ENCODE measurements at regions not wholly inside any gene's neighbourhood (a gene's known extent, or its start where the extent isn't known, plus 50 kb on each side); places are given as distances from the start of the nearest gene placed in this dataset.

DNA sequence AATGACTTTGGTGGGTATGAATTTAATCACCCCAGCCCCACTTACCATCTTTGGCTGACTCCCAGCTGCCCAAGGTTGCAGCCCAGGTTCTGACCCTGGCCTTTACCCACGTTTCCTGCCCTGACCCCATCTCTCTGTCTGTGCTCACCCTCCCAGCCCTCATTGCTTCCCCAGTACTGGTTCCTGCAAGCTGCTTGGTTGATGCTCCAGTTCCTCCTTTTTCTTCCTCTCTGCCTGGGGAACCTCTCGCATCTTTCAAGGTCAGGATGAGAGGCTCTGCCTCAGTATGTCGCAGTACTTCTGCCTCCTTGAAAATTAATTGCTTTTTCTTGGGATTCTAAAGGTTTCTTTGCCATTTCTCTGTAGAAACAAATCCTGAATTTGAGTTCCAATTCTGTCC is 263.8 kb upstream of the ZNF32 start:
- no peak overlapping the region for H3K9ac ChIP-seq (ENCODE audit: low read depth, low read length)
- no peaks in the 10 kb centered on the region for H3K9me3 ChIP-seq (ENCODE audit: control insufficient read depth, insufficient read depth, low read length)
- no peaks in the 10 kb centered on the region for H3K4me1 ChIP-seq (ENCODE audit: insufficient read depth, low read length)
- no peaks in the 10 kb centered on the region for H3K36me3 ChIP-seq (ENCODE audit: insufficient read depth, low read length)

DNA sequence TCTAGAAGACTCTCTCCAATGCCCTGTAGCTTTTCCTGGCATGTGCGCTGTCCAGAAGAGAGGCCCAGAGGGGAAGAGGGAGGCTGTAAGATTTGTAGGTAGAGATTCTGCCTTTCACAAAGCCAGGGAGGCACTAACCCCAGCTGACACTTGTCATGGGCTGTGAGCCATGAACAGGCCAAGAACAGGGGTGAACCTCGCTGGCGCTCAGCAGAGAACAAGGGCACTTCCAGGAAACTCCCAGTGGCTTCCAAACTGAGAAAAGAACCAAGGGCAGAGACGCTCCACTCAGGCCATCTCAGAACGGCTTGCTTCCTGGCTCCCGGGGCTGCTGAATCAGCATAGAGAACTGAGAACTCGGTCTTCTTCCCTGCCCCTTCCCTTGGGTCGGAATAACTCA is 257.8 kb upstream of the ZNF32 start:
- Histone ChIP-seq H3K9me3 (ENCODE audit: control insufficient read depth, insufficient read depth, low read length) (no peaks in the 10 kb centered on the region), H3K4me1 (ENCODE audit: insufficient read depth, low read length) (no peaks in the 10 kb centered on the region), H3K9ac (ENCODE audit: low read depth, low read length) (no peak overlapping the region), H3K36me3 (ENCODE audit: insufficient read depth, low read length) (no peaks in the 10 kb centered on the region)

DNA sequence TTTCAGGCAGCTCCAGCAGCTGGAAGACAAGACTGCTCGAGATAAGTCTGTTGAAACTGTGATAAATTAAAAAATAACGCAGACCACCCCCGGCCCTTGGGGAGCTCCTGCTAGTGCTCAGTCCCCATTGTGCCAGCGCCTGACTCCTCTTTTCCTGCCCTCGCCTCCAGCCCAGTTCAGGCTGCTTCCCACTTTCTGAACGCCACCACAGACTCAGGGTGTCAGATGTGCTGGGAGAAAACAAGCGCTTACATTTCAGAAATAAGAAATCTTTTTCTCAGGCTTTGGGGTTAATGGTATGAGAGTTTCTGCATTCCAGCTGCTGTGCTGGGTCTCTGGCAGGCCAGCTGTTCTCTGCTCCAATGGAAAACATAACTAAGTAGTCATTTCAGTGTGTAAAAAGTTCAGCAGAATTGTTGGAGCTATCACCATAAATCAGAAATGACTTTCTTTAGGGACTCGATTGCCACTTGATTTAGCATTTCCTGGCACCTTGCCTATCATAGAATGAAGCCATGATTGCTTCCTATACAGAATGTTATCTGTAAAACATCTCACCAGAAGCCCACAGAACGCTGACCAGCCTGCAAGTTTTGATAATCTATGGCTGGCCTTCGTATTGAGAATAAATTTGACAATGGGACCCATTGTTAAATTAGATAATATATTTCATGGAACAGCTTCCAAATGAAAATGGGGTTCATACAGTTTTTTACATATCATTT is 257.0 kb upstream of the ZNF32 start:
- Histone ChIP-seq H3K36me3 (ENCODE audit: insufficient read depth, low read length) (no peaks in the 10 kb centered on the region), H3K4me1 (ENCODE audit: insufficient read depth, low read length) (no peaks in the 10 kb centered on the region), H3K9ac (ENCODE audit: low read depth, low read length) (no peak overlapping the region), H3K9me3 (ENCODE audit: control insufficient read depth, insufficient read depth, low read length) (no peaks in the 10 kb centered on the region)

DNA sequence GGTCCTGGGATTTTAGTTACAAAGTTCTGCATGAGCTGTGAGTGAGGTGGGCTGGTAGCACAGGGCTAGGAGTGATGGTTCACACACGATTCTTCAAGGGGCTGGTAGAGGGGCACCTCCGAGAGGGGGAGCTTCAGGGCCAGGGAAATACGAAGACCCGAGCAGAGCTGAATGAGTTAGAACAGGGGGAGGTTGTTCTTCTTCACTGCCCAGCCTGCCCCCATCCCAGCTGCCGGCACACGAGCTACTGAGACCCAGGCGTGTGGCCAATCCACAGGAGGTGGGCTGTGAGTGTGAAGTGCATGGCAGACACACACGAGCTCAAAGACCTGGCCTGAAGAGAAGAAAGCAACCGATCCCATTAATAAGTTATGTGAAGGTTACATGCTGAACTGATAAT is 256.2 kb upstream of the ZNF32 start:
- H3K9ac ChIP-seq (ENCODE audit: low read depth, low read length): no peak overlapping the region
- H3K4me1 ChIP-seq (ENCODE audit: insufficient read depth, low read length): no peaks in the 10 kb centered on the region
- H3K36me3 ChIP-seq (ENCODE audit: insufficient read depth, low read length): no peaks in the 10 kb centered on the region
- H3K9me3 ChIP-seq (ENCODE audit: control insufficient read depth, insufficient read depth, low read length): no peaks in the 10 kb centered on the region

DNA sequence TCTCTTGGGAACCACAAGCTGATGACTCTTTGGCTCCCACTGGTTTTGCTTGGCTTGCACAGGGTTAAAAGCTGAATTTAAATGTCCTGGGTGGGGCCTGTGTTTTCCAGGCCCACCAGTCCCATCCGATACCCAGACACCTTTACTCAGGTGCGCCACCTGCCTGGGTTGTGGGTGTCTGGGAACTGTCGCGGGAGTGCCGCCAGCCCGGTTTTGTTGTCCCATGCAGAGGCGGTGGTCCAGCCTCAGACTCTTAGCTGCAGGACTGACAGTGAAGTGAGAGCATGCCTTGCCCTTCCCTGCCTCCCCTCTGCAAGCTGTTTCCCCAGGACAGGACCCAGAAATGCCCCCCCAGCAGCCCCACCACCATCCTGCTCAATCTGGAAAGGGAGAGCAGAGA is 255.6 kb upstream of the ZNF32 start:
- H3K4me1 ChIP-seq (ENCODE audit: insufficient read depth, low read length): no peaks in the 10 kb centered on the region

DNA sequence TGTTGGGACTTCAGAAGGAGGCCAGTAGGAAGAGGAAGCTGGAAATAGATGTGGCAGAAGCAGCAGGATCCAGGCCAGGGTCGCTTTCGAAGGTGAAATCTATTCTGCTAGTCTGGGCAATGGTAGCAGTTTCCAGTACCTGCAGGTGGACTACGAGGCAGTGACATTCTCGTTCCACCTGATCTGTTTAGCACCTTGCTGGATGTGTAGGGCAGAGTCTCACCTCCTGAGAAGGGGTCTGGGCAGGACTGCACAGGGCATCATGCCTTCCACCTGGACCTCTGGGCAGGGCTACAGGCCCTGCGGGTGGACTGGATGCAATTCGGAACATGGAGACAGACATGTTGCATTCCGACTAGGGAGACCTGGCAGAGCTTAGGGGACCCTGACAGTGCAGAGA is 254.8 kb upstream of the ZNF32 start:
- no peaks in the 10 kb centered on the region for H3K4me1 ChIP-seq (ENCODE audit: insufficient read depth, low read length)
- H3K36me3 ChIP-seq (ENCODE audit: insufficient read depth, low read length): no peaks in the 10 kb centered on the region
- H3K9ac ChIP-seq (ENCODE audit: low read depth, low read length): no peak overlapping the region
- H3K9me3 ChIP-seq (ENCODE audit: control insufficient read depth, insufficient read depth, low read length): no peaks in the 10 kb centered on the region

More for the DNA sequence above, 255.6 kb upstream of the ZNF32 start:
- Histone ChIP-seq H3K9me3 (ENCODE audit: control insufficient read depth, insufficient read depth, low read length) (no peaks in the 10 kb centered on the region), H3K9ac (ENCODE audit: low read depth, low read length) (no peak overlapping the region), H3K36me3 (ENCODE audit: insufficient read depth, low read length) (no peaks in the 10 kb centered on the region)

DNA sequence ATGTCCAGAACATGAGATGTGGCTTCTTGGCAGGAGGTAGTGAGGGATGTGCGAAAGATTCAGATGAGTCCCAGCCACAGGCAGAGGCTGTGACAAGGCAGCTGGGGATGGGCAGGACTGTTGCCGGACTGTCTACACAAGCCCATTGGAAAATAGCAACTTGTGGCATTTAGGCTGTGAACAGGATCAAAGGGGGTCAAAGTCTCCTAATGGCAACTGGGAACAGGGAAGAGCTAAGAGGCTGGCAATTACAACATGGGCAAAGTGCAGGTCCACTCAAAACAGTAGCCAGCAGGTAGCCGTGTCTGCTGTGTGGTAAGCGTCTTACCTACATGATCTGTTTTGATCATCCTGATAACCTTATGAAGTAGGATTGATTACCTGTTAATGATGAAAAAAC is 254.2 kb upstream of the ZNF32 start:
- H3K9ac ChIP-seq (ENCODE audit: low read depth, low read length): no peak overlapping the region

DNA sequence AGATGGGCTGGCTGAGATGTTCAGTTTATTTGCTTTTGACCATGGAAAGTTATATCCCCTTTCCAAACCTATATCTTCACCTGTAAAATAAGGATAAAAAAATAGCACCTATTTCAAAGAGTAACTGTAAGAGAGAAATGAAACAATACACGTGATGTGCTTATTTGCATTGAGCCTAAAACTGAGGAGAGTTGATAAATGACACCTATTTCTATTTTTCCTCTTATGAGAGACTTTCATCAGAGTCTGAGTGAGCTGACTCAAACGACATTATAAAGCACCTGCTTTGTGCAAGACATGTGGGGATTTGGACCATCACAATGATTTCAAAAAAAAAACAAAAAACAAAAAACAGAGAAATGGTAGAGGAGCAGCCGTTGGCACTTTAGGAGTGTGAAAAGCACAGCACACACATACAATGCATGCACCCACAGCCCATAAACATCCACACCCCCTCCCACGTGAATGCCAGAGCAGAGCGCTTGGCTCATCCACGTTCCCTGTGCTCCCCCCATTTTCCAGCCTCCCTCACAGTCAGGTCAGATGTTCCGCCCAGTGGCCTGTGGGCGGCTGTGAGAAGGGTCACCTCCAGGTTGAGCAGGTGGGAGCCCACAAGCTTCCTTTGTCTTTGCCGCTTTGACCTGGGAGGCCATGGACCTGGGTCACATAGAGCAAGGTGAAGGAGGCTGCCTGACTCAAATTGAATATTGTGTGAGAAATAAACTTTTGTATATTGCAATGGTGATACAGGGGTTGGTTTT is 253.2 kb upstream of the ZNF32 start:
- Histone ChIP-seq H3K36me3 (ENCODE audit: insufficient read depth, low read length) (no peaks in the 10 kb centered on the region), H3K9me3 (ENCODE audit: control insufficient read depth, insufficient read depth, low read length) (no peaks in the 10 kb centered on the region), H3K9ac (ENCODE audit: low read depth, low read length) (no peak overlapping the region), H3K4me1 (ENCODE audit: insufficient read depth, low read length) (no peaks in the 10 kb centered on the region)

More for the DNA sequence above, 254.2 kb upstream of the ZNF32 start:
- Histone ChIP-seq H3K9me3 (ENCODE audit: control insufficient read depth, insufficient read depth, low read length) (no peaks in the 10 kb centered on the region), H3K4me1 (ENCODE audit: insufficient read depth, low read length) (no peaks in the 10 kb centered on the region), H3K36me3 (ENCODE audit: insufficient read depth, low read length) (no peaks in the 10 kb centered on the region)

DNA sequence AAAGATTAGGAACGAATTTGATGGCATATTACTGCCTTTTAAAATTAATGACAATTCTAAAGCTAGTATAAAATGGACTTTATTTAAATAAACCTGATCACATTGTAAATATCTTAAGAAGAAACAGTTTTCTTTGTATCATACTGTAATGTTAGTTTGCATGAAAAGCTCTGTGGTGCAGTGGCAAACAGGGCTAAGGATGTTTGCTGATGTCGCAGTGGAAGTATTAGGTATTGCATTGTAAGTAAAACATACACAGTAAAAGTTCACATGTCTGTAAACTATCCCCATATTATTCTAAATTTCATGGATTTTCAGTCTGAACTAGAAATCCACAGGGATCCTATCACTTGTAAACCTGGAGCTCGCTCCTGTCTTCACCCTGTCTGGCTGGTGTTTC is 252.6 kb upstream of the ZNF32 start:
- Histone ChIP-seq H3K9ac (ENCODE audit: low read depth, low read length) (no peak overlapping the region), H3K4me1 (ENCODE audit: insufficient read depth, low read length) (no peaks in the 10 kb centered on the region)

DNA sequence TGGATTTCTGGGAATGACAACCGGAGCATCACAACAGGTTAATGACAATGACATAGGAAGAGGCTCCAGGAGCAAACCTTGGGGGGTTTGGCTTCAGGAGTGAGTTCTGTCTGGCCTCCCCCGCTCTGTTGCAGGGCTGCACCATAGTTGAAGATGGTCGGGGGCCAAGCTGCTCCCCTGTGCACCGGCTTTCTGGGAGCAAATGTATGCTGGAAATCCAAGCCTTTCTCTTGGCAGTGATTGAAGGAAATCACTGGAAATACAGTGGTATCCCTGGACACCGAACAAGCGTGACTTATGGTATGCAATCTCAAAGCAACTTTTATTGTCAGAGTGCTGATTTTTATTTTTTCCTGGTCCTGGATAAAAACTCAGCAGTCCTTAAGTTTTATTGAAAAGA is 251.9 kb upstream of the ZNF32 start:
- H3K9me3 ChIP-seq (ENCODE audit: control insufficient read depth, insufficient read depth, low read length): no peaks in the 10 kb centered on the region
- no peak overlapping the region for H3K9ac ChIP-seq (ENCODE audit: low read depth, low read length)
- H3K4me1 ChIP-seq (ENCODE audit: insufficient read depth, low read length): no peaks in the 10 kb centered on the region
- H3K36me3 ChIP-seq (ENCODE audit: insufficient read depth, low read length): no peaks in the 10 kb centered on the region

More for the DNA sequence above, 252.6 kb upstream of the ZNF32 start:
- Histone ChIP-seq H3K36me3 (ENCODE audit: insufficient read depth, low read length) (no peaks in the 10 kb centered on the region), H3K9me3 (ENCODE audit: control insufficient read depth, insufficient read depth, low read length) (no peaks in the 10 kb centered on the region)

DNA sequence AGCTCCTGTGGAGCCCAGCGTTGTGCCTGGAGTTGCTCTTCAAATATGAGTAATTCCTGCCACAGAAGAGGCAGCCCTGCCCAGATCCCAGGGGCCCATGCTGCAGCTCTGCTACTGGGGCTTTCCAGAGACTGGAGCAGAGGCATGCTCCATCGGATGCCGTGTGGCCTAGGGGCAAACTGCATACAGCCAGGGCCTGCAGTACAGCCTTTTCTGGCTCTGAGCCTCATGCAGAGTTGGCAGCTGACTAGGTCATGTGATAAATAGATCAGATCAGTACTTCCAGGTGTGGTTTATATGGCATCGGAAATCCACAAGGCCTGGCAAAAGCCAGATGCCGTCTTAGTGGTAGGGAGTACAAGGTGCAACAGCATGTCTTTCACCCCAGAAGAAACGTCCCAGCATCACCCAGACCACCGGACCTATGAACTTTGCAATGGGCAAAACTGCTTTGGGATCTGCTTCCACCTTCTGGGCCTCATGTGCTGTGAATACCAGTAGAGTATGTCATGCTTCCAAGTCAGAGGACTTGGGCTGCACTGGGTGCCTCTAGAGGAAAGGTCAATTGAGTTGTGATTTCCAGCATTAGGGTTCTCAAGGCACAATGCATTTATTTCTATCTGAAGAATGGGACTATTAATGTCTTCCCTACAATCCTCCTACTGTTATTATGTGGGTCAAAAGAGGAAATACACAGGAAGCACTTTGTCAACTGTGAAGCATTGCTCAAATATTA is 250.7 kb upstream of the ZNF32 start:
- no peaks in the 10 kb centered on the region for H3K36me3 ChIP-seq (ENCODE audit: insufficient read depth, low read length)
- H3K4me1 ChIP-seq (ENCODE audit: insufficient read depth, low read length): no peaks in the 10 kb centered on the region
- no peak overlapping the region for H3K9ac ChIP-seq (ENCODE audit: low read depth, low read length)
- H3K9me3 ChIP-seq (ENCODE audit: control insufficient read depth, insufficient read depth, low read length): no peaks in the 10 kb centered on the region

DNA sequence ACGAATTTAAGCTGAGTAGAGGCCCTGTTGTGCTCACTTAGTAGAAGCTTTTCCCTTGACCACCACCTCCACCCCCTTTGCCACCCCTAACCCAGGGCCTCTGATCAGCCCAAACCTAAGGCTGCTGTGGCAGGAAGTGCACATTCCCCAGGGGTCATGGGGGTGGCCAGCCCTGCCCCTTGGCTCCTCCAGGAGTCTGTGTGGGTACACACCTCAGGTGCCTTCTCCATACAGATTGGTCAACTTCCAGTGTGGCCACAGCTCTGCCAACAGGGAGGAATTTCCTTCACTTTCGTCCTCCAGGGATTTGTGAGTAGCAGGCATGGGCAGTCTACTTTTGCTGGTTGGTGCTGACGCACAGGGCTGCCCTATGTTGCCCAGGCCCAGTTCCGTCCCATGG is 249.9 kb upstream of the ZNF32 start:
- Histone ChIP-seq H3K9me3 (ENCODE audit: control insufficient read depth, insufficient read depth, low read length) (no peaks in the 10 kb centered on the region), H3K9ac (ENCODE audit: low read depth, low read length) (no peak overlapping the region), H3K4me1 (ENCODE audit: insufficient read depth, low read length) (no peaks in the 10 kb centered on the region), H3K36me3 (ENCODE audit: insufficient read depth, low read length) (no peaks in the 10 kb centered on the region)

DNA sequence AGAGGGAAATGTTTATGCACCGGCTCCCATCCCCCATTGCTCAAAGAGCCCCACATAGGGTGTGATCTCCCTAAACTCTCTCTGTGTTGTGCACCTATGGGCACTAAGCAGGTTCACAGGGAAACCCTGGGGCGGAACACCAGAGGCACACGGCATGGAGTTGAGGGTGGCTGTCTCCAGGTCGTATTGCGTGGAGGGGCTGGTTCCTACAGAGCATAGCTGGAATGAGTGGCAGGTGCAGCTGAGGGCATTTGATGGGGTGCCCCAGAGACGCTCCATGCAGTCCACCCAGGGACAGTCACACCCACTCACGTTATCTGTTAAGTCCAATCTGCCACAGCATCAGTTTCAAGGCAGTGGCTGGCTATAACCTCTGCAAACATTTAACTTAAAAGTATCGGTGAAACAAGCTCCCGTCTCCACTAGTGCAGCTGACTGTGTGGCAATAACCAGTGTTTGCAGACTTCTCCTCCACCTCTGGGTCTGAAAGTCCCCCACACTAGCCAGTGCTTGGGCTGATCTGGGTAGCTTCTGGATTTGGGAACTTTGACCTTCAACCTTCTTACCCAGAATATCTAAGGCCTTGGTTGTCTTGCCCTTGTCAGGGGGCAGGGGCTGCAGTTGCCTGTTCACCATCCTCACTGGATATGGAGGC is 249.2 kb upstream of the ZNF32 start:
- H3K4me1 ChIP-seq (ENCODE audit: insufficient read depth, low read length): no peaks in the 10 kb centered on the region
- H3K9ac ChIP-seq (ENCODE audit: low read depth, low read length): no peak overlapping the region
- H3K36me3 ChIP-seq (ENCODE audit: insufficient read depth, low read length): no peaks in the 10 kb centered on the region
- no peaks in the 10 kb centered on the region for H3K9me3 ChIP-seq (ENCODE audit: control insufficient read depth, insufficient read depth, low read length)

DNA sequence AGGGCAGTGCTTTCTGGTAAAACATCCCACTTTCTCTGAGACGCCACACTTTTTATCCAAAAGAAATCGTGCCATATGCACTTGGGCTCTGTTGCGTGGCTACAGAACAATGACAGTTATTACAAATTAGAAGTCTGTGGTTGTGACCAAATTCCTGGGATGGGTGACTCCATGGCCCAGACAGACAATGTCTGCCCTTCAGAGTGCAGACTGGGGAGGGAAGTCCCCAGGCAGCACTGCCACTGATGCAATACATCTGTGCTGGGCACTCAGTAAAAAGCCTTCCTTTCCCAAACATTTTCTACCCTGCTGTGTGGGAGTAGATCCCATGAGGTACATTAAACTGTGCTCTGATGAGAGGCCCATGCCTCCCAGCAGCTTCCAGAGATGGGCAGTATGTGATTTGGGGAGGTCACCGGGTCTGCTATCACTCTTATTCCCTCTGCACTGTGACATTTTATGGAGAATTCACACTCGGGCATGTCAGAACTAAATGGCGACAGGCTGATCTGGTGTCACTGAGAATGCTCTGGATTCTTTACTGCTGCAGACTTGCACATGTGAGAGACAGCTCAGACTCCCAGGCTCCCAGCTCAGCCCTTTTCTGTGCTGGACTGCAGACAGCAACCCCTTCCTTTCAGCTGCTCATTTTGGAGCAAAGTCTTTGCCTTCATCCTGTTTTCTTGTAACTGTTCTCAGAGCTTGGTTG is 243.5 kb upstream of the ZNF32 start:
- no peaks in the 10 kb centered on the region for H3K4me1 ChIP-seq (ENCODE audit: insufficient read depth, low read length)
- H3K36me3 ChIP-seq (ENCODE audit: insufficient read depth, low read length): no peaks in the 10 kb centered on the region

More for the DNA sequence above, 243.5 kb upstream of the ZNF32 start:
- H3K9ac ChIP-seq (ENCODE audit: low read depth, low read length): no peak overlapping the region
- no peaks in the 10 kb centered on the region for H3K9me3 ChIP-seq (ENCODE audit: control insufficient read depth, insufficient read depth, low read length)

Measured in ES-I3 (cell line).